Vagina (tissue), 2 donors: ENCODE measurements at regions not wholly inside any gene's neighbourhood (a gene's known extent, or its start where the extent isn't known, plus 50 kb on each side); places are given as distances from the start of the nearest gene placed in this dataset.
"Not testable (repeated sequence)": the region's sequence is repeated elsewhere in the genome, so short reads cannot be mapped to it uniquely, and the experiment has no call there.

Experiments
- DNase-seq, 2 donors: peaks; one replicate each; pipeline ENCODE4 v3.0.0-alpha.2; 2017; ENCODE audit errors: extremely low spot score in 2 of 2
- H3K27ac ChIP-seq: fragments of 200-600 bp; sonication (generic); one replicate; pipeline ENCODE4 v1.5.1; 2019
- H3K27me3 ChIP-seq: fragments of 200-600 bp; sonication (generic); one replicate; pipeline ENCODE4 v1.5.1; 2019
- H3K36me3 ChIP-seq, 2 donors: fragments of 200-600 bp; sonication (generic); one replicate each; pipeline ENCODE4 v1.5.1; 2017 to 2019
- H3K4me1 ChIP-seq: fragments of 200-600 bp; sonication (generic); one replicate; pipeline ENCODE4 v1.5.1; 2019
- H3K4me3 ChIP-seq, 2 donors: fragments of 200-600 bp; sonication (generic); 1 replicate in 1 of 2; 2 replicates in 1 of 2; pipeline ENCODE4 v1.5.1; 2016 to 2019
- H3K9me3 ChIP-seq: fragments of 200-600 bp; sonication (generic); one replicate; pipeline ENCODE4 v1.5.1; 2019
- CTCF ChIP-seq, 3 experiments: fragments of 450-650 bp in 2 of 3; fragments of 200-600 bp in 1 of 3; sonication (generic) in 1 of 3; IDR thresholded peaks; one replicate each; pipeline ENCODE4 v1.5.1; 2017 to 2019; ENCODE audit warnings: antibody characterized with exemption in 3 of 3, mild to moderate bottlenecking in 2 of 3, moderate library complexity in 2 of 3
- POLR2A ChIP-seq, 2 donors: fragments of 450-650 bp; IDR thresholded peaks; one replicate each; pipeline ENCODE4 v1.6.1; 2017; ENCODE audit warnings: antibody characterized with exemption in 2 of 2, mild to moderate bottlenecking in 2 of 2, moderate library complexity in 2 of 2
- POLR2AphosphoS5 ChIP-seq, 2 donors: sonication (generic); formaldehyde crosslinking; IDR thresholded peaks; one replicate each; pipeline ENCODE4 v1.9.0; 2017; ENCODE audit warnings: antibody characterized with exemption in 2 of 2, mild to moderate bottlenecking in 2 of 2, low read depth in 1 of 2; ENCODE audit not compliant: insufficient read depth in 1 of 2
- intact Hi-C: fragments of 100-400 bp; cut with DNase I; formaldehyde crosslinking; loops from one replicate; pipeline ENCODE4 v1.15.1; 2023

- Histone ChIP-seq H3K27ac (no peak overlapping the region), H3K27me3 (no peaks in the 10 kb centered on the region), H3K36me3 (no peaks in the 10 kb centered on the region), H3K4me3 (no peak overlapping the region), H3K9me3 (no peaks in the 10 kb centered on the region), H3K4me1 (no peaks in the 10 kb centered on the region)
- intact Hi-C loops = no loop called here
- no peak for DNase-seq
- TF ChIP-seq POLR2A (IDR thresholded peaks at IDR 0.05) (no peak), CTCF (IDR thresholded peaks at IDR 0.05) (no peak), POLR2AphosphoS5 (IDR thresholded peaks at IDR 0.05; ENCODE audit: insufficient read depth in 1 of 2, low read depth in 1 of 2) (no peak)
Observed at GRCh38 chr18:45342653-45343052, 272.6 kb upstream of the SLC14A2 start.

GRCh38 chr18:45343365-45343764 is 271.9 kb upstream of the SLC14A2 start:
- no peaks in the 10 kb centered on the region for H3K36me3 ChIP-seq
- no peak for DNase-seq
- H3K4me3 ChIP-seq = no peak overlapping the region
- TF ChIP-seq POLR2AphosphoS5 (IDR thresholded peaks at IDR 0.05; ENCODE audit: insufficient read depth in 1 of 2, low read depth in 1 of 2) (no peak), POLR2A (IDR thresholded peaks at IDR 0.05) (no peak), CTCF (IDR thresholded peaks at IDR 0.05) (no peak)
- no peak overlapping the region for H3K27ac ChIP-seq
- H3K9me3 ChIP-seq = no peaks in the 10 kb centered on the region
- intact Hi-C loops = no loop called here
- H3K27me3 ChIP-seq = no peaks in the 10 kb centered on the region
- no peaks in the 10 kb centered on the region for H3K4me1 ChIP-seq

GRCh38 chr18:45344680-45345079 is 270.6 kb upstream of the SLC14A2 start:
- H3K27ac ChIP-seq, H3K4me1 ChIP-seq, H3K27me3 ChIP-seq, H3K9me3 ChIP-seq, H3K36me3 ChIP-seq, H3K4me3 ChIP-seq, intact Hi-C loops, DNase-seq: not testable (repeated sequence)

GRCh38 chr18:45349019-45349418 is 266.3 kb upstream of the SLC14A2 start:
- Histone ChIP-seq H3K27me3 (no peaks in the 10 kb centered on the region), H3K4me3 (no peak overlapping the region), H3K27ac (no peak overlapping the region), H3K9me3 (no peaks in the 10 kb centered on the region), H3K36me3 (no peaks in the 10 kb centered on the region), H3K4me1 (no peaks in the 10 kb centered on the region)
- intact Hi-C loops = no loop called here
- DNase-seq = no peak
- TF ChIP-seq CTCF (IDR thresholded peaks at IDR 0.05) (no peak), POLR2AphosphoS5 (IDR thresholded peaks at IDR 0.05; ENCODE audit: insufficient read depth in 1 of 2, low read depth in 1 of 2) (no peak), POLR2A (IDR thresholded peaks at IDR 0.05) (no peak)

- Histone ChIP-seq H3K27me3 (no peaks in the 10 kb centered on the region), H3K9me3 (no peaks in the 10 kb centered on the region), H3K36me3 (no peaks in the 10 kb centered on the region), H3K4me1 (no peaks in the 10 kb centered on the region), H3K27ac (no peak overlapping the region), H3K4me3 (no peak overlapping the region)
- TF ChIP-seq CTCF (IDR thresholded peaks at IDR 0.05) (no peak), POLR2AphosphoS5 (IDR thresholded peaks at IDR 0.05; ENCODE audit: insufficient read depth in 1 of 2, low read depth in 1 of 2) (no peak), POLR2A (IDR thresholded peaks at IDR 0.05) (no peak)
- intact Hi-C loops = no loop called here
- DNase-seq = no peak
Observed at GRCh38 chr18:45349467-45349866, 265.8 kb upstream of the SLC14A2 start.
